Smooth muscle cell (in vitro differentiated cells): ENCODE measurements at regions not wholly inside any gene's neighbourhood (a gene's known extent, or its start where the extent isn't known, plus 50 kb on each side); places are given as distances from the start of the nearest gene placed in this dataset.

Experiments used
- DNase-seq: peaks from one replicate; lab custom pipeline; 2025; ENCODE audit not compliant: unreplicated experiment; lab: John Stamatoyannopoulos, UW
- H2AFZ ChIP-seq: fragments of 200-600 bp; sonication (generic); 2 replicates; pipeline ENCODE4 v1.6.0; 2016; ENCODE audit warnings: antibody characterized with exemption, low read depth, mild to moderate bottlenecking
- H3F3A ChIP-seq: fragments of 200-600 bp; sonication (generic); 2 replicates; pipeline ENCODE4 v1.6.0; 2017; ENCODE audit warnings: antibody characterized with exemption, low read depth
- H3K27ac ChIP-seq: fragments of 200-600 bp; sonication (generic); 2 replicates; pipeline ENCODE4 v1.5.1; 2016; ENCODE audit warnings: low read depth, mild to moderate bottlenecking
- H3K27me3 ChIP-seq: fragments of 200-600 bp; sonication (generic); 2 replicates; pipeline ENCODE4 v1.6.1; 2016; ENCODE audit warnings: low read depth, mild to moderate bottlenecking
- H3K36me3 ChIP-seq: fragments of 200-600 bp; sonication (generic); 2 replicates; pipeline ENCODE4 v1.5.1; 2016; ENCODE audit warnings: low read depth
- H3K4me1 ChIP-seq: fragments of 200-600 bp; sonication (generic); 2 replicates; pipeline ENCODE4 v1.5.1; 2016; ENCODE audit warnings: low read depth
- H3K4me2 ChIP-seq: fragments of 200-600 bp; sonication (generic); 2 replicates; pipeline ENCODE4 v1.6.0; 2016; ENCODE audit warnings: mild to moderate bottlenecking
- H3K4me3 ChIP-seq: fragments of 200-600 bp; sonication (generic); 2 replicates; pipeline ENCODE4 v1.5.1; 2016; ENCODE audit warnings: mild to moderate bottlenecking
- H3K79me2 ChIP-seq: fragments of 200-600 bp; sonication (generic); 2 replicates; pipeline ENCODE4 v1.6.0; 2016; ENCODE audit warnings: low read depth, mild to moderate bottlenecking
- H3K9ac ChIP-seq: fragments of 200-600 bp; sonication (generic); 2 replicates; pipeline ENCODE4 v1.6.0; 2016; ENCODE audit warnings: low read depth
- H3K9me3 ChIP-seq: fragments of 200-600 bp; sonication (generic); replicated peaks from 2 replicates; pipeline ENCODE4 v1.5.1; 2016; ENCODE audit warnings: low read depth
- H4K20me1 ChIP-seq: fragments of 200-600 bp; sonication (generic); 2 replicates; pipeline ENCODE4 v1.6.0; 2016; ENCODE audit warnings: low read depth
- CTCF ChIP-seq: fragments of 200-600 bp; sonication (generic); IDR thresholded peaks from 2 replicates; pipeline ENCODE4 v1.5.1; 2017; ENCODE audit warnings: borderline replicate concordance, mild to moderate bottlenecking, antibody characterized with exemption; ENCODE audit not compliant: insufficient read depth, poor library complexity, severe bottlenecking
- WGBS: methylation state at CpG from one replicate; pipeline ENCODE4 v1.1.7; 2016; ENCODE audit warnings: low lambda C conversion rate; 5-methylcytosine and 5-hydroxymethylcytosine counted together

GRCh38 chr5:114912189-114912920, 257.4 kb downstream of the TRIM36 start:
- no peaks in the 10 kb centered on the region for H4K20me1 ChIP-seq
- H3K4me2 ChIP-seq, result no peak overlapping the region
- no peaks in the 10 kb centered on the region for H3F3A ChIP-seq
- H3K27ac ChIP-seq, result no peak overlapping the region
- no peak overlapping the region for H3K4me3 ChIP-seq
- H2AFZ ChIP-seq, result no peak overlapping the region
- no peak for TF ChIP-seq CTCF
- H3K36me3 ChIP-seq, result no peaks in the 10 kb centered on the region
- H3K79me2 ChIP-seq, result no peaks in the 10 kb centered on the region
- DNase-seq, result no peak
- H3K9me3 ChIP-seq, result no peaks in the 10 kb centered on the region
- no peaks in the 10 kb centered on the region for H3K27me3 ChIP-seq
- 58% methylated on average over 4 of the region's 4 CpGs for WGBS
- no peaks in the 10 kb centered on the region for H3K4me1 ChIP-seq
- H3K9ac ChIP-seq, result no peak overlapping the region

- TF ChIP-seq CTCF, result no peak
Observed at GRCh38 chr5:114910727-114911126, 259.0 kb downstream of the TRIM36 start.

GRCh38 chr5:114909424-114909823, 260.3 kb downstream of the TRIM36 start:
- Histone ChIP-seq H3F3A (no peaks in the 10 kb centered on the region), H3K4me2 (no peak overlapping the region), H4K20me1 (no peaks in the 10 kb centered on the region), H3K79me2 (no peaks in the 10 kb centered on the region), H2AFZ (no peak overlapping the region), H3K27me3 (no peaks in the 10 kb centered on the region), H3K4me1 (no peaks in the 10 kb centered on the region), H3K9me3 (no peaks in the 10 kb centered on the region), H3K27ac (no peak overlapping the region), H3K4me3 (no peak overlapping the region), H3K9ac (no peak overlapping the region), H3K36me3 (no peaks in the 10 kb centered on the region)
- DNase-seq, result no peak
- no peak for TF ChIP-seq CTCF
- 95% methylated on average over 2 of the region's 2 CpGs for WGBS

More at GRCh38 chr5:114910727-114911126, 259.0 kb downstream of the TRIM36 start:
- Histone ChIP-seq H3K79me2 (no peaks in the 10 kb centered on the region), H3K9me3 (no peaks in the 10 kb centered on the region), H3K4me2 (no peak overlapping the region), H3K4me3 (no peak overlapping the region), H3F3A (no peaks in the 10 kb centered on the region), H2AFZ (no peak overlapping the region), H3K36me3 (no peaks in the 10 kb centered on the region), H3K4me1 (no peaks in the 10 kb centered on the region), H3K27me3 (no peaks in the 10 kb centered on the region), H4K20me1 (no peaks in the 10 kb centered on the region), H3K27ac (no peak overlapping the region), H3K9ac (no peak overlapping the region)
- no peak for DNase-seq

GRCh38 chr5:114903767-114904166, 265.9 kb downstream of the TRIM36 start:
- no peak for DNase-seq
- Histone ChIP-seq H3K27me3 (no peaks in the 10 kb centered on the region), H3K9me3 (no peaks in the 10 kb centered on the region), H3K79me2 (no peaks in the 10 kb centered on the region), H3K9ac (no peak overlapping the region), H3K36me3 (no peaks in the 10 kb centered on the region), H3K4me3 (no peak overlapping the region), H4K20me1 (no peaks in the 10 kb centered on the region), H3K4me1 (no peaks in the 10 kb centered on the region), H3K4me2 (no peak overlapping the region), H2AFZ (no peak overlapping the region), H3F3A (no peaks in the 10 kb centered on the region), H3K27ac (no peak overlapping the region)
- no peak for TF ChIP-seq CTCF
- 77% methylated on average over 2 of the region's 2 CpGs for WGBS
